OCI-LY1 (cell line): ENCODE measurements at regions not wholly inside any gene's neighbourhood (a gene's known extent, or its start where the extent isn't known, plus 50 kb on each side); places are given as distances from the start of the nearest gene placed in this dataset.

Experiments
- H2AFZ ChIP-seq: fragments of 200-600 bp; sonication (generic), shearing (Covaris generic); 2 replicates; pipeline ENCODE4 v1.6.0; 2014; ENCODE audit warnings: antibody characterized with exemption, mild to moderate bottlenecking, low read length
- H3F3A ChIP-seq: fragments of 200-600 bp; sonication (generic), shearing (Covaris generic); 2 replicates; pipeline ENCODE4 v1.6.0; 2014; ENCODE audit warnings: mild to moderate bottlenecking, antibody characterized with exemption, low read length, moderate library complexity; ENCODE audit not compliant: insufficient read depth
- H3K27ac ChIP-seq: fragments of 200-600 bp; sonication (generic); 2 replicates; pipeline ENCODE4 v1.5.1; 2014; ENCODE audit warnings: low read length, mixed run types, mild to moderate bottlenecking, low read depth; ENCODE audit not compliant: poor library complexity, severe bottlenecking
- H3K27me3 ChIP-seq: fragments of 200-600 bp; sonication (generic); 2 replicates; pipeline ENCODE4 v1.6.0; 2014; ENCODE audit warnings: antibody characterized with exemption, mild to moderate bottlenecking, low read length, moderate library complexity; ENCODE audit not compliant: insufficient read depth
- H3K36me3 ChIP-seq: fragments of 200-600 bp; sonication (generic); 2 replicates; pipeline ENCODE4 v1.6.1; 2014; ENCODE audit warnings: mild to moderate bottlenecking, antibody characterized with exemption, low read length, moderate library complexity, mixed read lengths; ENCODE audit not compliant: insufficient read depth
- H3K4me1 ChIP-seq: fragments of 200-600 bp; sonication (generic); 2 replicates; pipeline ENCODE4 v1.5.1; 2014; ENCODE audit warnings: mild to moderate bottlenecking, low read length, moderate library complexity; ENCODE audit not compliant: insufficient read depth, severe bottlenecking
- H3K4me2 ChIP-seq: fragments of 200-600 bp; sonication (generic), shearing (Covaris generic); 2 replicates; pipeline ENCODE4 v1.6.1; 2014; ENCODE audit warnings: low read length
- H3K4me3 ChIP-seq: fragments of 200-600 bp; sonication (generic); 2 replicates; pipeline ENCODE4 v1.5.1; 2014; ENCODE audit warnings: low read length, low read depth, mild to moderate bottlenecking, mixed read lengths; ENCODE audit not compliant: poor library complexity, severe bottlenecking
- H3K79me2 ChIP-seq: fragments of 200-600 bp; shearing (Covaris generic); 2 replicates; pipeline ENCODE4 v1.6.1; 2016; ENCODE audit warnings: mixed run types, low read length, mixed read lengths; ENCODE audit not compliant: insufficient read depth
- H3K9ac ChIP-seq: fragments of 200-600 bp; sonication (generic), shearing (Covaris generic); 2 replicates; pipeline ENCODE4 v1.6.1; 2014; ENCODE audit warnings: mild to moderate bottlenecking, low read length, mixed read lengths
- H3K9me2 ChIP-seq: fragments of 200-600 bp; sonication (generic), shearing (Covaris generic); 2 replicates; pipeline ENCODE4 v1.6.1; 2014; ENCODE audit warnings: low read depth, mild to moderate bottlenecking, low read length, mixed read lengths
- H3K9me3 ChIP-seq: fragments of 200-600 bp; shearing (Covaris generic); 2 replicates; pipeline ENCODE4 v1.6.1; 2014; ENCODE audit warnings: low read length, mixed read lengths
- H4K20me1 ChIP-seq: fragments of 200-600 bp; sonication (generic), shearing (Covaris generic); 2 replicates; pipeline ENCODE4 v1.6.0; 2016; ENCODE audit warnings: mild to moderate bottlenecking, low read length; ENCODE audit not compliant: insufficient read depth
- EZH2 ChIP-seq: fragments of 200-600 bp; sonication (generic), shearing (Covaris generic); IDR thresholded peaks from 2 replicates; pipeline ENCODE4 v1.8.0; 2017; ENCODE audit warnings: borderline replicate concordance, mixed run types, mild to moderate bottlenecking, antibody characterized with exemption, low read length, moderate library complexity, mixed read lengths
- TF ChIP-seq, protein P1 (sequence below): fragments of 200-600 bp; sonication (generic), shearing (Covaris generic); IDR thresholded peaks from 2 replicates; pipeline ENCODE4 v1.5.1; 2017; ENCODE audit warnings: mild to moderate bottlenecking, antibody characterized with exemption, low read length, moderate library complexity, mixed read lengths

DNA sequence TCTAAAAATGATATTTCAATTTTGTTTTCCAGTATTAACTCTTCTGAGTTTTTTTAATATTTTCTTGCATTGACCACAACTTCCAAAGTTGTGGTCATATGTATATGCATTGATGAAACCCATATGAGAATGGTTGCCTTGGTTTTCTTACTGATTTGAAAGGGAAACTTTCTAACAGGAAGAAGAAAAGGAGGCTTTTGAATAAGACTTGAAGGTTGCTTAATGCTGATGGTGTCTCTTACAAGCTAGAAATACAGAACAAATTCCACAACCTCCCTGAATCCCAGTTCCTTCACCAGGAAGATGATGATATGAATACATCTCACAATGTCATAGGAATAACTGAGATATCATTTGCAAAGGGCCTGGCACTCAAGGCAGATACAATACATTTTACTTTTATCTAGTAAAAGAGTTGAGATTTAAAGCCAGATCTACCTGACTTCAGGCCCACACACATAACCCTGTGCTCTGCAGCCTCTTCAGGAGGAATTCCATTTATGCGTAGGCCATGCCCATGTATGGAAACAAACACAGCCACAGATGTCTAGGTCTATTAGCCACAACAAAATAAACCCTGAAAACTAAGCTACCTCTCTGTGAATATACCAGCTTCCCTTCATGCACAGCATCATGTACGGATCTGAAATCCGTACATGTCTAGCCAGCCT is 165.4 kb upstream of the PLEKHG7 start:
- Histone ChIP-seq H3K9me3 (no peaks in the 10 kb centered on the region; the same call in 1 of the 2 replicates), H2AFZ (no peak overlapping the region), H3K79me2 (no peaks in the 10 kb centered on the region), H3K4me1 (peaks cover 29% of the 10 kb centered on the region), H3K4me3 (no peak overlapping the region), H3F3A (no peaks in the 10 kb centered on the region; the same call in 1 of the 2 replicates), H4K20me1 (no peaks in the 10 kb centered on the region), H3K9ac (no peak overlapping the region), H3K27ac (no peak overlapping the region), H3K9me2 (no peaks in the 10 kb centered on the region), H3K4me2 (no peak overlapping the region), H3K36me3 (no peaks in the 10 kb centered on the region), H3K27me3 (no peaks in the 10 kb centered on the region)
- no peak for TF ChIP-seq EZH2
- TF ChIP-seq, protein P1, sequence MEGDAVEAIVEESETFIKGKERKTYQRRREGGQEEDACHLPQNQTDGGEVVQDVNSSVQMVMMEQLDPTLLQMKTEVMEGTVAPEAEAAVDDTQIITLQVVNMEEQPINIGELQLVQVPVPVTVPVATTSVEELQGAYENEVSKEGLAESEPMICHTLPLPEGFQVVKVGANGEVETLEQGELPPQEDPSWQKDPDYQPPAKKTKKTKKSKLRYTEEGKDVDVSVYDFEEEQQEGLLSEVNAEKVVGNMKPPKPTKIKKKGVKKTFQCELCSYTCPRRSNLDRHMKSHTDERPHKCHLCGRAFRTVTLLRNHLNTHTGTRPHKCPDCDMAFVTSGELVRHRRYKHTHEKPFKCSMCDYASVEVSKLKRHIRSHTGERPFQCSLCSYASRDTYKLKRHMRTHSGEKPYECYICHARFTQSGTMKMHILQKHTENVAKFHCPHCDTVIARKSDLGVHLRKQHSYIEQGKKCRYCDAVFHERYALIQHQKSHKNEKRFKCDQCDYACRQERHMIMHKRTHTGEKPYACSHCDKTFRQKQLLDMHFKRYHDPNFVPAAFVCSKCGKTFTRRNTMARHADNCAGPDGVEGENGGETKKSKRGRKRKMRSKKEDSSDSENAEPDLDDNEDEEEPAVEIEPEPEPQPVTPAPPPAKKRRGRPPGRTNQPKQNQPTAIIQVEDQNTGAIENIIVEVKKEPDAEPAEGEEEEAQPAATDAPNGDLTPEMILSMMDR: no peak

DNA sequence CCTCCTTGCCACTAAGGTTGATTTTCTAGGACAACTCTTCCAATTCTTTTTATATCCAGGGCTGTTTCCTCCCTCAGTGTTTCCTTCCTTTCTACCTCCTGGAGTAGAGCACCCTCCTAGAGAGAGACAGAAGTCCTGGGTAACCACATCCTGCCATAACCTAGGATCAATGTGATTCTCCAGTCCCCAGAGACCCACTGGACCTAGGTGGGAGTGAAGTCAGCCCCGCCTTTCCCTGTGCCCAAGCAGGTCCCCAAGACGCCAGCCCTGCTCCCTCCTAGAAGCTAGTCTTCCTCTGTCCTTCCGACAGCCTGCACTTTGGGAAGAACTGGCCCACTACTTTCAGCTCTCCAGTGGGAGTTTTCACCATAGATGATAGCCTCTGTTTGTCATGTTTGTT is 166.8 kb upstream of the PLEKHG7 start:
- Histone ChIP-seq H2AFZ (no peak overlapping the region), H3K9ac (no peak overlapping the region), H3K9me3 (no peaks in the 10 kb centered on the region; the same call in 1 of the 2 replicates), H3K4me2 (no peak overlapping the region), H3K79me2 (no peaks in the 10 kb centered on the region), H3K4me3 (no peak overlapping the region), H3K27me3 (no peaks in the 10 kb centered on the region), H3K9me2 (no peaks in the 10 kb centered on the region), H4K20me1 (no peaks in the 10 kb centered on the region), H3F3A (no peaks in the 10 kb centered on the region; the same call in 1 of the 2 replicates), H3K36me3 (no peaks in the 10 kb centered on the region), H3K27ac (no peak overlapping the region), H3K4me1 (peaks cover 23% of the 10 kb centered on the region)
- no peak for TF ChIP-seq EZH2
- TF ChIP-seq, protein P1: no peak

DNA sequence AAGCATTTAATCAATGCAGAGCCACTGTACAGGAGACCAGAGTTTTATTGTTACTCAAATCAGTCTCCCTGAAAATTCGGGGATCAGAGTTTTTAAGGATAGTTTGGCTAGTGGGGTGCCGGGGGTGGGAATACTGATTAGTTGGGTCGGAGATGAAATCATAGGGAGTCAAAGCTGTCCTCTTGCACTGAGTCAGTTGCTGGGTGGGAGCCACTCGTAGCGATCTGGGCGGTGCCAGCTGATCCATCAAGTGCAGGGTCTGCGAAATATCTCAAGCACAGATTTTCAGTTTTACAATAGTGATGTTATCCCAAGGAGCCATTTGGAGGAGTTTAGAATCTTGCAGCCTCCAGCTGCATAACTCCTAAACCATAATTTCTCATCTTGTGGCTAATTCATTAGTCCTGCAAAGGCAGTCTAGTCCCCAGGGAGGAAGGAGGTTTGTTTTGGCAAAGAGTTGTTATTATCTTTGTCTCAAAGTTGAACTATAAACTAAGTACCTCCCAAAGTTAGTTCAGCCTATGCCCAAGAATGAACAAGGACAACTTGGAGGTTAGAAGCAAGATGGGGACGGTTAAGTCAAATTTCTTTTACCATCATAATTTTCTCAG is 169.4 kb upstream of the PLEKHG7 start:
- TF ChIP-seq EZH2: no peak
- TF ChIP-seq, protein P1: no peak
- Histone ChIP-seq H3F3A (no peaks in the 10 kb centered on the region; the same call in 1 of the 2 replicates), H3K36me3 (no peaks in the 10 kb centered on the region), H3K27me3 (no peaks in the 10 kb centered on the region), H3K79me2 (no peaks in the 10 kb centered on the region), H3K4me1 (no peaks in the 10 kb centered on the region), H4K20me1 (no peaks in the 10 kb centered on the region), H3K4me3 (no peak overlapping the region), H3K27ac (no peak overlapping the region), H2AFZ (no peak overlapping the region), H3K9ac (no peak overlapping the region), H3K9me2 (no peaks in the 10 kb centered on the region), H3K4me2 (no peak overlapping the region), H3K9me3 (no peaks in the 10 kb centered on the region; the same call in 1 of the 2 replicates)
